ENCODE measurements at regions not wholly inside any gene's neighbourhood (a gene's known extent, or its start where the extent isn't known, plus 50 kb on each side); places are given as distances from the start of the nearest gene placed in this dataset.
"Not testable (repeated sequence)": the region's sequence is repeated elsewhere in the genome, so short reads cannot be mapped to it uniquely, and the experiment has no call there.

- DNase-seq, result no peak
These were observed 1077.5 kb downstream of the PCDH9 start for GRCh38 chr13:66152596-66152995.

- not testable (repeated sequence) for DNase-seq
These were observed 1085.8 kb downstream of the PCDH9 start for GRCh38 chr13:66144357-66144756.

DNA sequence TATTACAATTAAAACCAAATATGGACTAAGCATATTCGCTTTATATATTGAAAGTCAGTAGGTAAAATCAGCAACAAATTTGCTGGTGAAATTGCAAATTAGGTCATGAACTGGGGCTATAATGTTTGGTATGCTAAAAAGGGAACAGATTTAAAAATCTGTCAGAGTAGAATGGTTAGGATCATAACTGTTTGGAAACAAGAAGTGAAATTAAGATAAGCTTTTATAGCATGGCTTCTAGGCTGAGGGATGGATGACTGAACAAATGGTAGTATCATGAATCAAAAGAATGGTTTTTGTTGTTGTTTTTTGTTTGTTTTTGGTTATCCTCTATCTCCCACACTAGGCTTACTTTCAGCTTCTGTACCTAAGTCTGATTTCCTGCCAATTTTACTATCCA, 1090.4 kb downstream of the PCDH9 start:
- DNase-seq, result no peak

DNA sequence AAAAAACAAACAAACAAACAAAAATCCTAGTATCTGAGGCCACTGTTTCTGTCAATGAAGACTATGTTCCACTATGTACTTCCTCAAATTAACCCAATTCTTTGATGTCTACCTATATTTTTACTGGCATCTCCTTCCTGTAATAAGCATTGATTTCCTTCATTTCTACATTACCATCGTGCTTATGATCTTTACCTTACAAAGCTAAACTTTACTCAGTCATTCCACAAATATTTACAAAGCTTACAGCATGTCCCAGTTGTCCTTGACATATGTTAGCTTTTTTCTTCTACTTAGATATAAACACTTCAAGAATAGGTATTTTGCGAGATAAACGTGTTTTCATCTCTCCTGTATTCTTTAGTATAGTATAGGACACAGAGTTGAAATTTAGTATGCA, 1090.9 kb downstream of the PCDH9 start:
- no peak for DNase-seq

GRCh38 chr13:66138172-66138811, 1091.8 kb downstream of the PCDH9 start:
- no peak for DNase-seq

- no peak for DNase-seq
These were observed 1092.8 kb downstream of the PCDH9 start for GRCh38 chr13:66137384-66137783.

- no peak for DNase-seq
These were observed 1101.4 kb downstream of the PCDH9 start for GRCh38 chr13:66128692-66129269.

GRCh38 chr13:66128201-66128600, 1101.9 kb downstream of the PCDH9 start:
- DNase-seq, result no peak

GRCh38 chr13:66117563-66117962, 1112.6 kb downstream of the PCDH9 start:
- DNase-seq, result no peak

- DNase-seq, result no peak
These were observed 1116.1 kb downstream of the PCDH9 start for GRCh38 chr13:66113882-66114526.

DNA sequence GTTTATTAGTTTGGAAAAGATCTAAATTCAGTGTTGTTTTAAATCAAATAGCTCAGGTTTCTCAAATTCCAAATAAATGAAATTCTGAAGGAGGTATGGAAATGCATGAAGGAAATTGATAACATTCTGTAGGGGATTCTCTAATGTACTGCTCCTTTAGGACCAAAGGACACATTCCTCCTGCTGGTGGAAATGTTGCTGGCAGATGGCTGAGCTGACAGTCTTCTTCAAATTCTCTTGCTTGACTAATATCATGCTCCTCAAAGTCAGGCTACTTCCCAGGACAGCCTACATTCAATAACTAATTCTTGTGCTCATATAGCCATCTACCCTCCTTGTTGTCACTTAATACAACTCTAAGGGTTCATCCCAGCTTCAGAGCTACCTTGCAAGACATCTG, 1118.5 kb downstream of the PCDH9 start:
- no peak for DNase-seq

DNA sequence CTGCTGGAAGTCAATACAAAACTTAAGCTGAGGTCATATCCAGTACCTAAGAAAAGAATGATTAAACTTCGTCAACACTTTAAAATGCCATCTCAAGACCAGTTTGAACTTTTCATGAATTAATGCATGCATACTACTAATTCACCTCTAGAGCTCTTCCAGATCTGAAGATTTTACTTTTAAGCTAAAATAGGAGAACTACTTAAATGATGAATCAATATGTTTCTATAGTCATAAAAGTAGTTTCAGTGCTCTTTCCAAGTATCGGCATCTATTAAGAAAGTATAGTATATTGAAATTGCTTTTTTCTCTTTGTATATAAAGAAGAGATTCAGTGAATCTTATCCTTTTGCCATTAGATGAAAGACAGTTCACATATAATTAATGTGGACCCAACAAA, 1123.9 kb downstream of the PCDH9 start:
- no peak for DNase-seq

- no peak for DNase-seq
These were observed 1127.3 kb downstream of the PCDH9 start for GRCh38 chr13:66102864-66103263.

- DNase-seq, result no peak
These were observed 1130.3 kb downstream of the PCDH9 start for GRCh38 chr13:66099825-66100224.

GRCh38 chr13:66098931-66099628, 1131.1 kb downstream of the PCDH9 start:
- DNase-seq, result no peak

DNA sequence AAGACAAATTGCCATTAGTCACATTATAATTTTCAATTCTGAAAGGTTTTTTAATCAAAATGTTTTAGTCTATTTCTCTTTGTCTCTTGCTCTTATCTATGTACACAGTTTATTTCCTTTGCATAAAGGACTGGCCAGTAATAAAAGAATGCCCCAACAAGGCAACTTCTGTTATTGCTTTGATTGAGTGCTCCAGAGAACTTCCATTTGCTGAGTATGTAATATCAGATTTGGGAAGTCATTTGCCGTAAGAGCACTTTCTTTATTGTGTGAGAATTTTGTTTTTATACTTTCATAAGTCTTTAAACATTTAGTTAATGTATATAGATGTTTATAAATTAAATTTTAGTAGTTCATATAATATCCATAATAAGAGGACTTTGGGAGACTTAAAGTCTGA, 1140.4 kb downstream of the PCDH9 start:
- DNase-seq, result no peak

GRCh38 chr13:66087269-66087710, 1142.8 kb downstream of the PCDH9 start:
- peak; percentile 2 for DNase-seq

- DNase-seq, result no peak
These were observed 1152.9 kb downstream of the PCDH9 start for GRCh38 chr13:66077132-66077689.

DNA sequence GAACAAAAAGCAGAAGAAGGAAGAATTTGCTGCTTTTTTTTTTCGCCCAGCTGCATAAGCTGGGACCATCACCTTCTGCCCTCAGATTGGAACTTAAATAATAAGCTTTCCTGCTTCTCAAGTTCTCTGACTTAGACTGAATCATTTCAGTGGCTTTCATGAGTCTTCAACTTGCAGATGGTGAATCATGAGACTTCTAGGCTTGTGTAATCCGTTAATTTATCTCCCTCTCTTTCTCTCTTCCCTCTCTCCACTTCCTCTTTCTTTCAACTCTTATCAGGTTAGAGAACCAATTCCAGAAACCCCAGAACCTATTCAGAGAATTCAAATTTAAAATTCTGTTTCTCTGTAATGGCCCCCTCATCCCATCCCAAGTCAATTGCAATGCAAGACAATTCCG, 1153.7 kb downstream of the PCDH9 start:
- DNase-seq, result no peak

DNA sequence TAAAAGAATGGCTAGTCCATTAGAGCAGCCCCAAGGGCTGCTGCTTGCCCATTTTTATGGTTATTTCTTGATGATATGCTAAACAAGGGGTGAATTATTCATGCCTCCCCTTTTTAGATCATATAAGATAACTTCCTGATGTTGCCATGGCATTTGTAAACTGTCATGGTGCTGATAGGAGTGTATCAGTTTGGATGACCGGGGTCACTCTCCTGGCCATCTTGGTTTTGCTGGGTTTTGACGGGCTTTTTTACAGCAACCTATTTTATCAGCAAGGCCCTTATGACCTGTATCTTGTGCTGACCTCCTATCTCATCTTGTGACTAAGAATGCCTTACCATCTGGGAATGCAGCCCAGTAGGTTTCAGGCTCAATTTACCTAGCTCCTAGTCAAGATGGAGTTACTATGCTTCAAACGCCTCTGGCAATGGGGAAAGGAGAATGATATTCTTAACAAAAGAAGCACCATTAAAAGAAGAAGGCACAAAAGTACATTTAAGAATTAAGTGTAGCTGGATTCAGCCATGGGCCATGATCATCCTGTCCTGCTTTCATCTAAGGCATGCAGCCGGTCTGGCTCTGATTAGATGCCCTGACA, 1156.0 kb downstream of the PCDH9 start:
- DNase-seq, result no peak

- DNase-seq, result not testable (repeated sequence)
These were observed 1158.0 kb downstream of the PCDH9 start for GRCh38 chr13:66072097-66072496.

DNA sequence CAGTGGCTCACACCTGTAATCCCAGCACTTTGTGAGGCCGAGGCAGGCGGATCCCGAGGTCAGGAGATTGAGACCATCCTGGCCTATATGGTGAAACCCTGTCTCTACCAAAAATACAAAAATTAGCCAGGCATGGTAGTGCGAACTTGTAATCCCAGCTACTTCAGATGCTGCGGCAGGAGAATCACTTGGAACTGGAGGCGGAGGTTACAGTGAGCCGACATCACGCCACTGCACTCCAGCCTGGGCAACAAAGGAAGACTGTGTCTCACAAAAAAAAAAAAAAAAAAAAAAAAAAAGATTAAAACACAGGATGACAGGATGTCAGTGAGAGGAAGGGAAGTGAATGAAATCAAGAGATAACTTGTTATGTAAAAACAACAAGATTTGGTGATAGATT, 1158.5 kb downstream of the PCDH9 start:
- DNase-seq, result no peak

DNA sequence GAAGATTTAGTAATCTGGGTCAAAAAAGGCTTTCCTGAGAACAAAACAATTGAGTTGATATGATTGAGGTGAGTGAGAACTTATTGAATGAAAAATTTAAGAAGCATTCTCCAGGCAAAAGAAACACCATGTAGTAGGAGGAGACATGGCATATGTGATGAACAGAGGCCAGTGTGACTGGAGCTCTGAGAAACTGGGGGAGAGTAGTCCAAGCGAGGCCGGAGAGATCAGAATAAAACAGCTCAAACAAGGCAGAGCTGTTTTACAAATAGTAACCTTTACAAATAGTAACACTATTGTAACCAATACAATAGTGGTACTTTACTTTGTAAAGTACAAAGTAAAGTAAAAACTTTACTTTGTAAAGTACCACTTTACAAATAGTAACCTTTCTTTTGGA, 1159.1 kb downstream of the PCDH9 start:
- no peak for DNase-seq

Measured in tongue (tissue), 1 donor.